IMR-90 (cell line): ENCODE measurements at regions not wholly inside any gene's neighbourhood (a gene's known extent, or its start where the extent isn't known, plus 50 kb on each side); places are given as distances from the start of the nearest gene placed in this dataset.

Experiments
- ATAC-seq: fragments of 200-7000 bp; cut with Tn5 transposase; 2 replicates; pipeline ENCODE4 v1.9.1; 2020; ENCODE audit warnings: low read depth, mild to moderate bottlenecking, moderate library complexity
- BruUV-seq: library from RNA; stranded (reverse); fragments of 400-500 nt; replicated peaks from 2 replicates; lab custom pipeline; 2021; lab: Mats Ljungman, UMichigan
- CTCF ChIA-PET: fragments of 300-600 bp; formaldehyde crosslinking; extraction: SDS; loops from one replicate; lab custom pipeline; 2021; ENCODE audit warnings: antibody characterized with exemption; lab: Yijun Ruan, JAX
- POLR2A ChIA-PET: fragments of 300-600 bp; sonication (Branson Sonifier 250); formaldehyde crosslinking; loops from one replicate; lab custom pipeline; 2022; ENCODE audit warnings: antibody characterized with exemption; ENCODE audit not compliant: unreplicated experiment; lab: Charles Lee
- DNase-seq: peaks from one replicate; pipeline ENCODE4 v3.0.0; 2013
- H2AFZ ChIP-seq: replicated peaks from 2 replicates; pipeline ENCODE3; 2013; ENCODE audit warnings: low read length, mild to moderate bottlenecking; ENCODE audit not compliant: poor library complexity
- H2AK5ac ChIP-seq: 2 replicates; pipeline ENCODE4 v1.6.1; 2013; ENCODE audit warnings: low read depth, low read length, inconsistent platforms
- H2AK9ac ChIP-seq: replicated peaks from 2 replicates; pipeline ENCODE3; 2013; ENCODE audit warnings: mild to moderate bottlenecking, low read depth, low read length, moderate library complexity; ENCODE audit not compliant: poor library complexity
- H2BK120ac ChIP-seq: 2 replicates; pipeline ENCODE4 v1.6.1; 2013; ENCODE audit warnings: low read depth, low read length, inconsistent platforms
- H2BK15ac ChIP-seq: 3 replicates; pipeline ENCODE4 v1.6.1; 2013; ENCODE audit warnings: low read depth, low read length, inconsistent platforms
- H2BK20ac ChIP-seq: 2 replicates; pipeline ENCODE4 v1.6.1; 2013; ENCODE audit warnings: low read depth, mild to moderate bottlenecking, inconsistent platforms, low read length, moderate library complexity
- H2BK5ac ChIP-seq: 2 replicates; pipeline ENCODE4 v1.6.1; 2013; ENCODE audit warnings: mild to moderate bottlenecking, low read depth, low read length, inconsistent platforms; ENCODE audit not compliant: poor library complexity, severe bottlenecking
- H3K14ac ChIP-seq: replicated peaks from 2 replicates; pipeline ENCODE4 v1.6.1; 2013; ENCODE audit warnings: low read depth, low read length, inconsistent platforms
- H3K18ac ChIP-seq: 2 replicates; pipeline ENCODE4 v1.6.1; 2013; ENCODE audit warnings: low read depth, low read length, control low read depth
- H3K23ac ChIP-seq: 2 replicates; pipeline ENCODE4 v1.6.1; 2013; ENCODE audit warnings: low read depth, low read length, inconsistent platforms
- H3K27ac ChIP-seq: 2 replicates; pipeline ENCODE4 v1.5.1; 2013; ENCODE audit warnings: mild to moderate bottlenecking, control low read depth, low read length; ENCODE audit not compliant: insufficient read depth
- H3K27me3 ChIP-seq: 2 replicates; pipeline ENCODE4 v1.6.1; 2013; ENCODE audit warnings: low read length; ENCODE audit not compliant: control insufficient read depth, insufficient read depth
- H3K36me3 ChIP-seq: 2 replicates; pipeline ENCODE4 v1.6.1; 2013; ENCODE audit warnings: low read length, mixed read lengths; ENCODE audit not compliant: control insufficient read depth, insufficient read depth
- H3K4ac ChIP-seq: 2 replicates; pipeline ENCODE4 v1.6.1; 2013; ENCODE audit warnings: low read depth, low read length, inconsistent platforms
- H3K4me1 ChIP-seq: 2 replicates; pipeline ENCODE4 v1.6.1; 2013; ENCODE audit warnings: low read length, mixed read lengths; ENCODE audit not compliant: control insufficient read depth, insufficient read depth
- H3K4me2 ChIP-seq: 2 replicates; pipeline ENCODE4 v1.6.1; 2013; ENCODE audit warnings: low read depth, mild to moderate bottlenecking, control low read depth, low read length, moderate library complexity
- H3K4me3 ChIP-seq: 2 replicates; pipeline ENCODE4 v1.5.1; 2013; ENCODE audit warnings: low read depth, mild to moderate bottlenecking, control low read depth, low read length, moderate library complexity; ENCODE audit not compliant: insufficient read depth
- H3K56ac ChIP-seq: 2 replicates; pipeline ENCODE4 v1.6.1; 2013; ENCODE audit warnings: low read length, inconsistent platforms; ENCODE audit not compliant: insufficient read depth; ENCODE audit errors: extremely low read depth
- H3K79me1 ChIP-seq, 2 experiments: 2 replicates each; pipeline ENCODE4 v1.6.1; 2013; ENCODE audit warnings: low read length in 2 of 2, inconsistent platforms in 1 of 2, low read depth in 1 of 2
- H3K9ac ChIP-seq: 2 replicates; pipeline ENCODE4 v1.6.1; 2013; ENCODE audit warnings: low read depth, low read length, control low read depth
- H3K9me1 ChIP-seq: 2 replicates; pipeline ENCODE4 v1.6.1; 2013; ENCODE audit warnings: low read length, inconsistent platforms; ENCODE audit not compliant: insufficient read depth
- H3K9me3 ChIP-seq: 2 replicates; pipeline ENCODE4 v1.6.1; 2013; ENCODE audit warnings: low read length; ENCODE audit not compliant: control insufficient read depth, insufficient read depth
- H4K20me1 ChIP-seq: 2 replicates; pipeline ENCODE4 v1.6.1; 2013; ENCODE audit warnings: low read length, inconsistent platforms; ENCODE audit not compliant: insufficient read depth
- H4K5ac ChIP-seq: 2 replicates; pipeline ENCODE4 v1.6.1; 2013; ENCODE audit warnings: mild to moderate bottlenecking, low read depth, low read length, control low read depth
- H4K8ac ChIP-seq, 2 experiments: 2 replicates each; pipeline ENCODE4 v1.6.1; 2013; ENCODE audit warnings: low read depth in 2 of 2, low read length in 2 of 2, control low read depth in 1 of 2, inconsistent platforms in 1 of 2
- H4K91ac ChIP-seq: 2 replicates; pipeline ENCODE4 v1.6.1; 2013; ENCODE audit warnings: low read depth, low read length, inconsistent platforms; ENCODE audit not compliant: insufficient read depth
- CEBPB ChIP-seq: IDR thresholded peaks from 2 replicates; pipeline ENCODE4 v1.6.1; 2012; ENCODE audit warnings: low read depth, low read length, improper control_type of control experiment
- CHD1 ChIP-seq: IDR thresholded peaks from 2 replicates; pipeline ENCODE4 v1.6.1; 2012; ENCODE audit warnings: low read depth, low read length, improper control_type of control experiment
- MAFK ChIP-seq: IDR thresholded peaks from 2 replicates; pipeline ENCODE4 v1.6.1; 2012; ENCODE audit warnings: low read depth, low read length, improper control_type of control experiment
- MAZ ChIP-seq: IDR thresholded peaks from 2 replicates; pipeline ENCODE4 v1.6.1; 2012; ENCODE audit warnings: low read depth, mild to moderate bottlenecking, low read length, improper control_type of control experiment, moderate library complexity, borderline replicate concordance
- MXI1 ChIP-seq: IDR thresholded peaks from 2 replicates; pipeline ENCODE4 v1.6.1; 2012; ENCODE audit warnings: low read depth, mild to moderate bottlenecking, low read length, moderate library complexity, borderline replicate concordance
- WGBS, 2 experiments: methylation state at CpG; one replicate each; pipeline versions ENCODE4 v1.1.5 to v1.1.7; 2013; ENCODE audit warnings: missing lambda C conversion rate in 2 of 2; ENCODE audit not compliant: insufficient read length in 1 of 2; ENCODE audit errors: extremely low coverage in 2 of 2; 5-methylcytosine and 5-hydroxymethylcytosine counted together
- dilution Hi-C: fragments of 300-500 bp; cut with HindIII; formaldehyde crosslinking; loops from one replicate; pipeline ENCODE4 v1.14.3; 2018; ENCODE audit warnings: low sequenced_read_pairs; ENCODE audit not compliant: unreplicated experiment
- in situ Hi-C: fragments of 300-500 bp; cut with MboI; formaldehyde crosslinking; loops from 3 replicates; pipeline ENCODE4 v1.14.3; 2019; ENCODE audit warnings: low sequenced_read_pairs, inconsistent platforms, mixed read lengths
- intact Hi-C: fragments of 100-400 bp; cut with micrococcal nuclease; formaldehyde crosslinking; loops from 2 replicates; pipeline ENCODE4 v1.10.0; 2022
- TF ChIP-seq, protein P1 (sequence below): conservative IDR thresholded peaks from 2 replicates; pipeline ENCODE4 v1.5.1; 2012; ENCODE audit warnings: mild to moderate bottlenecking, low read depth, low read length, improper control_type of control experiment

DNA sequence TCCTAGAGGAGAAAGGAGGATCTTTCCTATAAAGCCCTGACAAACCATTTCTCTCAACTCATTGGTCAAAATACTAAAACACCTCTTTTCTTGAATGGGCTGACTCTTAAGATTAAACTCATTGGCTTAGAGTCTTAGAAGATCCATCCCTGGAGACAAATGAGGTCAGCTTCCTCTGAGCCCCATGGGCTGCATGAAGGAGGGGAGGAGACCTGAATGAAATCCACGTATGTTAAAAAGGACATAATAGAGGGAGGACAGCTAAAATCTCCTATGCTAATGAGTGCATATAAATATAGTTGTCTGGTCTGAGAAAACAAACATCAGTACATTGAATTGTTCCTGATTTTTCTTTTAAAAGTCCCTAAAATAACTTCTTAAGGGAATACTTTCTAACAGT lies 255.0 kb downstream of the TBL1XR1 start:
- H2BK15ac ChIP-seq: no peak overlapping the region
- H2AK9ac ChIP-seq: no peak overlapping the region
- no peak overlapping the region for H2BK5ac ChIP-seq
- no peaks in the 10 kb centered on the region for H3K27me3 ChIP-seq
- POLR2A ChIA-PET: no interaction called here
- no peaks in the 10 kb centered on the region for H3K9me3 ChIP-seq
- H3K23ac ChIP-seq: no peak overlapping the region
- in situ Hi-C loops: no loop called here
- WGBS, 2 experiments: no CpG with 5 or more reads among the region's 1 CpG
- no peaks in the 10 kb centered on the region for H3K36me3 ChIP-seq
- DNase-seq: no peak
- no peak for TF ChIP-seq MXI1
- no peak for TF ChIP-seq CHD1
- TF ChIP-seq MAZ: no peak
- TF ChIP-seq, protein P1, sequence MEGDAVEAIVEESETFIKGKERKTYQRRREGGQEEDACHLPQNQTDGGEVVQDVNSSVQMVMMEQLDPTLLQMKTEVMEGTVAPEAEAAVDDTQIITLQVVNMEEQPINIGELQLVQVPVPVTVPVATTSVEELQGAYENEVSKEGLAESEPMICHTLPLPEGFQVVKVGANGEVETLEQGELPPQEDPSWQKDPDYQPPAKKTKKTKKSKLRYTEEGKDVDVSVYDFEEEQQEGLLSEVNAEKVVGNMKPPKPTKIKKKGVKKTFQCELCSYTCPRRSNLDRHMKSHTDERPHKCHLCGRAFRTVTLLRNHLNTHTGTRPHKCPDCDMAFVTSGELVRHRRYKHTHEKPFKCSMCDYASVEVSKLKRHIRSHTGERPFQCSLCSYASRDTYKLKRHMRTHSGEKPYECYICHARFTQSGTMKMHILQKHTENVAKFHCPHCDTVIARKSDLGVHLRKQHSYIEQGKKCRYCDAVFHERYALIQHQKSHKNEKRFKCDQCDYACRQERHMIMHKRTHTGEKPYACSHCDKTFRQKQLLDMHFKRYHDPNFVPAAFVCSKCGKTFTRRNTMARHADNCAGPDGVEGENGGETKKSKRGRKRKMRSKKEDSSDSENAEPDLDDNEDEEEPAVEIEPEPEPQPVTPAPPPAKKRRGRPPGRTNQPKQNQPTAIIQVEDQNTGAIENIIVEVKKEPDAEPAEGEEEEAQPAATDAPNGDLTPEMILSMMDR: no peak
- TF ChIP-seq CEBPB: no peak
- no peak for TF ChIP-seq MAFK
- H4K5ac ChIP-seq: no peak overlapping the region
- no peak overlapping the region for H3K27ac ChIP-seq
- no peak overlapping the region for H3K9ac ChIP-seq
- H2BK120ac ChIP-seq: no peak overlapping the region
- H3K4me1 ChIP-seq: no peaks in the 10 kb centered on the region
- no peak overlapping the region for H3K4me3 ChIP-seq
- no peak overlapping the region for H4K8ac ChIP-seq
- no peaks in the 10 kb centered on the region for H4K20me1 ChIP-seq
- no peaks in the 10 kb centered on the region for H3K79me1 ChIP-seq
- H3K9me1 ChIP-seq: no peaks in the 10 kb centered on the region
- H2AFZ ChIP-seq: no peak overlapping the region
- CTCF ChIA-PET: no interaction called here
- no peak overlapping the region for H4K91ac ChIP-seq
- H3K14ac ChIP-seq: no peak overlapping the region
- no peak overlapping the region for H3K4me2 ChIP-seq
- H3K4ac ChIP-seq: no peak overlapping the region
- intact Hi-C loops: no loop called here
- H2AK5ac ChIP-seq: no peak overlapping the region
- no peak overlapping the region for H3K18ac ChIP-seq
- ATAC-seq: no peak
- dilution Hi-C loops: no loop called here
- no TSS peak for BruUV-seq
- no peak overlapping the region for H3K56ac ChIP-seq
- H2BK20ac ChIP-seq: no peak overlapping the region
